Ecto neural progenitor cell (in vitro differentiated cells): ENCODE measurements at regions not wholly inside any gene's neighbourhood (a gene's known extent, or its start where the extent isn't known, plus 50 kb on each side); places are given as distances from the start of the nearest gene placed in this dataset.
"Not testable (repeated sequence)": the region's sequence is repeated elsewhere in the genome, so short reads cannot be mapped to it uniquely, and the experiment has no call there.

Experiments
- DNase-seq: peaks from one replicate; pipeline ENCODE4 v3.0.0-alpha.2; 2018; ENCODE audit warnings: low spot score

DNA sequence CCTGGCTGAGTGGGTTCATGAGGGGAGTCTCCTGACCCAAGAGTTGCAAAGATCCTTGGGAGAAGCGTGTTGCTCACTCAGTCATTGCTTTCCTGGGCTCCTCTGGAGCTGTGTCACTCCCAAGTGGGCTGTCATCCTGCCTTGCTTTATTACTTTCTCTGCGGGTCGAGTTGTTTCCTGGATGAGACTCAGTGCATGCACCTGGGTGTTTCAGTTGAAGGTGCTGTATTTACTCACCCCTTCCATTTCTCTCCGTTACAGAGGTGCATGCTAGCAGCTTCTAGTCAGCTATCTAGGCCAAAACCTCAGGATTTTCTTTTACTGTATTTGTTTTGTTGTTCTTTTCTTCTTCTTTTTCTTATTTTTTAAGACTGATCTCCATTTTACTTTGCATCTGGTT lies 785.5 kb upstream of the EDIL3 start:
- no peak for DNase-seq

DNA sequence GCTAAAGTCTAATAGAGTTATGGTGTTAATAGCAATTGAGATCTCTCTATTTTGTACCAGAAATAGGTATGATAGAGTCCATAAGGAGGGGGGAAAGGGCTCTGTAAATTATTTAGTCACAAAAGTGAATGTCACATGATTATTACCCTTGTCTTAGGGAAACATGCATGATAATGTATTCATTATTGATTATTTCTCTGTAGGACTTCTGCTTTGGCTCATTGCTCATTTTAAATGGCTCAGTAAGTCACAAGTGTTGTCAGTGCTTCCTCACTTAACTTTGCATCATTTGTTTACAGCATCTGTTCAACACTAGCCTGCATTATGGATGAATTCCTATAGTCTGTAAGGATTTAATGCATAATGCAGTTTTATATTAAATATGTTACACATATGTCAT lies 788.8 kb upstream of the EDIL3 start:
- DNase-seq: no peak

DNA sequence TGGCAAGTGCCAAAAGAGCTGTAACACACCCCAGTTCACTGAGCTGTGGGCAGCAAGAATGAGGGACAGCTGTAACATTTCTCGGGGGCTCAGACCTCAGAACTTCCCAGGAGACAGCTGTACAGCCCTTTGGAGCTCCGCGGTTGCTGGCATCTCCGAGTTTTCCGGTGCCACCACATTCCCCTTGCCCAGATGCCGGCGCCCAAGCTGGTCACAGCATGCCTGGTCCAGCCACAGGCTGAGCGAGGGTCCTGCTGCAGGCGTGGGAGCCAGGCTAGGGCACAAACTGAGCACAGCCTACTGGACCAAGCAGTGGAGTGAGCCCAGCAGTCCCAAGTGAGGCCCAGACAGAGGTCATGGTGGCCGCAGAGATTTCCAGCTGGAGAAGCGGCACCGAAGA lies 797.7 kb upstream of the EDIL3 start:
- DNase-seq: no peak

DNA sequence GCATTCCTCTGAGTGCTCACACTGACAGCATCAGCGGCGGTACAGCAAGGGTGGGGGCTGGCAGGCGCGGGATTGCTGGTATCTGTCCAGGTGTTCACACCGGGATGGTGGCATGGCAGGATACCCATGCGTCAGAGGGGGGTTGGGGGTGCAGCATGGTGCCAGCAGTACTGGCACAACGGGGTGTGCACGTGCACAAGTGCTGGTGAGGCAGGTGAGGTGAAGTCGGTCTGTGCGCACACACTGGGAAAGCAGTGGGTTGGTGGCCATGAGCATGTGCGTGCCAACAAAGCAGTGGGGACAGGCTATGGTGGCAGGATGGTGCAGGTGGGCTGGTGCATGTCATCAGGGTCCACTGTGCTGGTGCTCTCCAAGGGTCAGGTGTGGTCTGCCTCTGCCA lies 819.6 kb upstream of the EDIL3 start:
- DNase-seq: no peak

DNA sequence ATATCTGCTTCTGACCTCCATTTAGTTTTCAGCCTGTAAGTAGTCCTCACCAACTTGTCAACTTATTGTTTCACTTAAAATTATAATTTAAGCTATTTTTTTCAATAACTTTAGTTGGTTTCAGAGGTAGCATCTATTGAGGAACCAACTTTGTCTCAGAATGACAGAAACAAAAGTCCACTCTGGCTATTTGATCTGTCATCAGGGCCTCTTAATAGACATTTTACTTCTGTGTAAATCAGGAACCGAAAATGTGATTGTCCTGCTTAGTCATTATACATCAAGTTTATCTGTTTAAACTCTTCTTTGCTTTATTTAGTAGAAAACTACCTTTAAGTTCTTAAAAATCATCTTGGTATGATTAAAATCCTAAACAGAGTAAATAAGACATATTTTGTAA lies 820.8 kb upstream of the EDIL3 start:
- DNase-seq: no peak

DNA sequence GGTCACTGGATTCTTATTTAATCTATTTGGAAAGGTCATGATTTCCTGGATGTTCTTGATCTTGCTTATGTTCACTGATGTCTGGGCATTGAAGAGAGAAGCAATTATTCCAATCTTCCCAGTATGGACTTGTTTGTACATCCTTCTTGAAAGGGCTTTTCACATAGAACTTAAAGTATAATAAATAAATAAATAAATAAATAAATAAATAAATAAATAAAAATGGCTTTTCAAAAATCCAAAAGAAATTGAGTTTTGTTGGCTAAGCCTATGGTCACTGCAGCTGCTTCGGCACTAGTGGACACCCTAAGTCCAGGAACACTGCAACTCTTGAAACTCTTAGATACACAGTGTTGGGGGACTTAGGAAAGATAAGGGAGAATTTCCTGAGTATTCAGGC lies 840.7 kb upstream of the EDIL3 start:
- no peak for DNase-seq

DNA sequence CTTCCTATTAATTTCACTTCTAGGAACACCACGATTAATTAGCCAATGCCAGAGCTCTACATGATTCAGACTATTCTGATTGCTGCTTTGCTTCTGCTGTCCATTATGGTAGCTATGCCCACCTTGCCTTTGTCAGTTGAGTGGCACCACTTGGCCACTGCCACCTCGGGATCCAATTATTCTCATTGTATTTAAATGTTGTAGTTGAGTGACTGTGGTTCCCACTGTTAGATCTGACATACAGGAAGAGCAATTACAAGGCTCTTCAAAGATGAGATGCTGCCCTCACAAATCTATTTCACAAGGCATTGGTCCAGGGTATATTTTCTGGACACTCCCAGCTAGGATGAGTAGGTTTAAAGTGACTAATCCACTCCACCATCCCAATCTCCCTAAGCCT lies 864.5 kb upstream of the EDIL3 start:
- no peak for DNase-seq

DNA sequence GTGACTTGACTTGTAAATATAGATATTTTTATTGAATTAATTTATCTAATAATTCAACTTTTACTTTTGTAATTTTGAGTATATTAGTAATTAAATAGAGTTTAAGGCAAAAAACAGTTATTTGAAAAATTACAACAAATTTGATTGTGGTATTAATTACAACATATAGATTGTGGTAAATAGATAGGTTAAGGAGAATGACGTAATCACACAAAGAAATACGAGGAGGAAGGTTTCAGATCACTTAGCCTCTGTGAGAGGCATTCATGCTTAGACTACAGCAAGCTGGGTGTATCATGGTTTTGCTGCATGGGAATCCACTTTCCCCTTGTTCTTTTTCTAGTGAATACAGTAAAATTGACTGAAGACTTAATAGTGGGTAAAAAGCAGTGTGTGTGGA lies 878.4 kb upstream of the EDIL3 start:
- no peak for DNase-seq

DNA sequence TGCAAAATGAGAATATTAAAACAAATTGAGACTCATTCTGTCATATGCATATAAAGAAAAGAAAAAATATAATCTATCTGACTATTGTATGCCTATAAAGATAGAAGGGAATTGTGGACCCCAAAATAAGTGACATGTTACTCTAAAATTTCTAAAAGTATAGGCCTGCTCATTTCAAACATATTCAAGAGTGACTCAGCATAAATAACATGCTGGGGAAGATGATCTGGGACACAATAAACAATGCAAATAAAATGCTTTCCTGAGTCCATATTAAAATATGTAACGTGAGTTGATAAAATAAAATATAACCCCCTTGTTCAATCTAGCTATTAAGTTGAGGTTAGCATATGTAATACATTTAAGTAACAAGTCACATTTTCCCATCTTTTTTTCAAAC lies 882.0 kb upstream of the EDIL3 start:
- no peak for DNase-seq

DNA sequence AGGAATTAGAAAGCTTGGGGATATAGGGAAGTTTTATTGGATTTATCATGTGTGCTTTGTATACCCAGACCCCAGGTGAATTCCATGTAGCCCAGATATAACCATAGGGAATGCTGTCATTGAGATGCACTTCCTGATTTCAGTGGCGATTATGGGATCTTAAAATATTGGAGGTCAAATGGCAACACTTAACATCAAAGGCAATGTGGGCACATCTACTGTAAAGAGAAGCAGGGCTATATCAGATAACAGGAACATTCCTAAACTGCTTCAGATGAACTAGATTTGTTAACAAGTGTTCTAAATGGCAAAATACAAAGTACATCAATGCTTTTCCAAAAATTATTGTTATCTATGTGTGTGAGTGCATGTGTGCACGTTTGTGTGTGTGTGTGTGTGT lies 883.5 kb upstream of the EDIL3 start:
- no peak for DNase-seq

DNA sequence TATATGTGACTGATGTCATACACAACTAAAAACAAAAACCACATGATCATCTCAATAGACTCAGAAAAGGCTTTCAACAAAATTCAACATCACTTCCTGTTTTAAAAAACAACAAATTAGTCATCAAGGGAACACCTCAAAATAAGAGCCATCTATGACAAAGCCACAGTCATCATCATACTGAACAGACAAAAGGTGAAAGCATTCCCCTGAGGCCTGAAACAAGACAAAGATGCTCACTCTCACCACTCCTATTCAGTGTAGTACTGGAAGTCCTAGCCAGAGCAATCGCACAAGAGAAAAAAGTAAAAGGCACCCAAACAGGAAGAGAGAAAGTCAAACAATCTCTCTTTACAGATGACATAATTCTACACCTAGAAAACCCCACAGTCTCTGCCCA lies 893.5 kb upstream of the EDIL3 start:
- DNase-seq: no peak

DNA sequence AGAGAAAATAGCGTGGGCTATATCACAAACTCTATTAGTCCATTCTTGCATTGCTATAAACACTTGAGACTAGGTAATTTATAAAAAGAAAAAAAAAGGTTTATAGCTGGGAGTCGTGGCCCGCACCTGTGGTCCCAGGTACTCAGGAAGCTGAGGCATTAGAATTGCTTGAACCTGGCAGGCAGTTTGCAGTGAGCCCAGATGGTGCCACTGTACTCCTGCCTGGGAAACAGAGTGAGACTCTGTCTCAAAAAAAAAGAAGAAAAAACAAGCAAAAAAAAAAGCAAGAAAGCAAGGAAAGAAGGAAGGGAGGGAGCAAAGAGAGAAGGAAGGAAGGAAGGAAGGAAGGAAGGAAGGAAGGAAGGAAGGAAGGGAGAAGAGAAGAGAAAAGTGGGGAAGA lies 904.2 kb upstream of the EDIL3 start:
- no peak for DNase-seq

DNA sequence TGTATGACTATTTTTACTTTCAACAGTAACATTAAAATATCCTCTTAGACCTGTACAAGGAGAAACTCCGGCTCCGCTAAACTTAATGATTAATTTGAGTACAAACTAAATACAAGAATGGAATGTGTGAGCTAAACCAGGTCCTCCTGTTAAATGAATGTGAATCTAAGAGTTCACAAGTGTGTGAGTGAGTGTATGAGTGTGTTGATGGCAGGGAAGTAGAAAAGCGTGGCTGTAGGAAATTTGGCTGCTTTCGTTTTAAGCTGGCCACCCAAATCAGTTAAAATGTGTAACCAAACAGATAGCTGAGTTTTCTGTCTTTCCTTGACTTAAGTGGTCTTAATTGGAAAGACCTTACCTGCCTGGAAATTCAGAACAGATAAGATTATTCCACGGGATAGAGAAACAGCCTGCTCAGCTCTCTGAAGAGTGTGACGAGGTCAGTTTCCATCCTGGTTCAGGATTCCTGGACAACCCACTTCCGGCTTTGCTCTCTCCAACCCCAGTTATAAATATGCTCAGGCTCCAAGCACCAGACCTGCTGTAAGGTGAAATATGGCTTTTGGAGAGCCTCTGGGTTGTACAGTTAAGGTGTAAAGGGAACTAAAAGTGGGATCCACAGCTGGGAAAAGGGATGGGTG lies 908.6 kb upstream of the EDIL3 start:
- DNase-seq: no peak

DNA sequence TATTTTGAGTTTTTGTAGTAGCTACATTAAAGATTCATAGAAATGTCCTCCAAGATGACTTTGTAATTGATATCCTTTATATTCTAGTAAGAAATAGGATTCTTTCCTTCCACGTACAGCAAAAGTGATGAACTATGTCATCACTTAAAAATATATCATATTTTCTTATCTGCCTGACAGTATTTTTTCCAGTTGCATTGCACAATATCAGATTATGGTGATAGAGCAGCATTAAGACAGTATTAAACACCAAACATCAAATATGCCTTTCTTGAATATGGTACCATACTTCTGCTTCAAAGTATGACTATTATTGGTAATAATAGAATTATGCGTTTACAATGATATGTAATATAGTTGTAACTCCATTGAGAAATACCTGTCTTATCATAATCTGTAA lies 919.8 kb upstream of the EDIL3 start:
- no peak for DNase-seq

DNA sequence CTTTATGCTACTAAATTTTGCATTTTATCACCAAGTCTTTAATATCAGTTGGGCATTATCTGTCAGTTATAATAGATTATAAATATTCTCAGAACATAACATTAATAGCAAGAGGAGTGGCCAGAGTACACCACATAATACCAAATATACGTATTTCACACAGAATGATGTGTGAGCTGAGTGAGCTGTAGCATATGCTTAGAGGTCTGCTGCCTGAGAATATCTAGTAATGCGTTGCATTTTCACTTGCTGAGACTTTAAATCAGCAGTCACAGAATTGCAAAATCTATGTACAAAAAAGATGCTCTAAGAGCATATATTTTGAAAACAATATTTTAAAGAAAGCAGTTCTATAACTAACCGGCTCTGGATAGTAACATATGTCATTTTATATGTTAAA lies 921.1 kb upstream of the EDIL3 start:
- no peak for DNase-seq

DNA sequence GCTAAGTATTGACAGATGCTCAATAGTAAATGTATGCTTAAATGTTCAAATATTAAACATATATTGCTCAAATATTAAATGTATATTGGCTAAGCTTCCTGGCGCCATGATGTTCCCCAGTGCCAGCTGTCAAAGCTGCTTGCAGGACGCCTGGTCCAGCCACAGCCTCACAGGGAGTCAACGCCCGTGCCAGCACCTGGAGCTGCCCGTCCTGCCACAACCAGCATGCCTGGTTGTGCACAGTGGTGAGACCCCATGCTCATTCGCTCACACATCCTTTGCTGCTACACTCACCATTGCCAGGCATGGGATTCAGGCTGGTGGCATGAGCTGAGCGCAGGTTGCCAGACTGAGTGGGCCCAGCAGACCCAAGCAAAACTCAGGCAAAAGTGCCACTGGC lies 926.9 kb upstream of the EDIL3 start:
- no peak for DNase-seq

DNA sequence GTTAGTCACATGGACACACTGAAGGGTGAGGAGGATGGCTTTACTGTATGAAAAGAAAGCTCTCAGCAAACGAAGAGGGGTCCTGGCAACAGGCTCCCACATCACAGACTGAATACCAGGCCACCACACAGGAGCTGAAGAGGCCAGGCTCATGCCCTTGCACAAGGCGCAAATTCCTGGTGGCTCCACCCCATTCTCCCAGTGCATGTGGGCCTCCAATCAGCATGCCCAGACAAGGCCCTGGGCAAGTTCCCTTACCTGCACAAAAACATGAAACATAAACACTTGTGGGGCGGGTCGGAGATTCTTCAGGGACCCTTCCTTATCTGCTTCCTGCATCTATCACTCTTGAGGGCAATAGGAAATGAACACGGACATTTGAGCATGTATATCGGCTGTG lies 935.8 kb upstream of the EDIL3 start:
- DNase-seq: no peak

DNA sequence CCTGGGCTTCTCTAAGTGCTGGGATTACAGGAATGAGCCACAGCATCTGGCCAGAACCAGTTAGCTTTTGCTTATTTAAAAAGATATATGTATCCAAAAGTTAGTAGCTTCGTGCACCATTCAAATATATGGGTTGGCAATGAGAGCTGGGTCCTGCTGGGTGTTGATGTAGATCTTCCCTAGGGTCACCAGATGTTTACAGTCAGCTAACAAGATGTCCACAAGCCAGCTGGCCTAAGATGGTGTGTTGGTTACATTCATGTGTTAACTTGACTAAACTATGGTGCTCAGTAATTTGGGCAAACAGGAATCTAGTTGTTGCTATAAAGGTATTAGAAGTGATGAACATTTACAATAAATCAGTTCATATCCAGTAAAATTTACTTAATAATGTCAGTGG lies 948.6 kb upstream of the EDIL3 start:
- DNase-seq: no peak

DNA sequence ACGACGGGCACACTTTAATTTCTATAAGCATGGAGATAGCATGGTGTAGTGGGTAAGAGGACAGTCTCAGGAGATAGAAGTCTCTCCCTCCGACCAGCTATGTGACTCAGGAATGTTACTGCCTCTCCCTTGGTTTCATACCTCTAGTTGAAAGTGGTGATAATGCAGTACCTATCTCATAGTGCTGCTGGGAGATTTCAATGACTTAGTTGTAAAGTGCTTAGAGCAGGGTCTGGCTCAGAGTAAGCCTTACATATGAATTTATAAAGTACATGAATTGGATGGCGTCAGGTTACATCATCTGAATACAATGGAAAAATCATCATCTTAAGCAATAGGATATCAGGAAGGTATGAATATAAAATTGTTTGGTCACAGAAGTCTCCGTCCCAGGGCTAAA lies 952.8 kb upstream of the EDIL3 start:
- no peak for DNase-seq

DNA sequence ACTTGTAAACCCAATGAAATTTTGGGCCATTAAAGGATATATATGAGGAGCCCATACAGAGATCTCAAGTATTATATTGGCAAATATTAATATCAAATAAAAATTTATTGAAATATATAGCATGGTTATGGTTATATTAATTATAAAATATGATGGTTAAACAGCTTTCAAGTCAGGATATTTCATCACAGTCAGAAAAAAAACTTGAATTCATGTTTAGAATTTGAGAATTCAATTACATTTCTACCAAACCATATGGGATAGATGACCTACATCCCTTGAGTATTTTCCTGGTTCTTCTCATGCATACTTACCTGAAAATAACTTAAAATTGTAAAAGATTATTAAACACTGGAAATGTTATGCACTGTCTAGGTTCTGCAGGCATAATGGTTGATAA lies 956.1 kb upstream of the EDIL3 start:
- DNase-seq: no peak

DNA sequence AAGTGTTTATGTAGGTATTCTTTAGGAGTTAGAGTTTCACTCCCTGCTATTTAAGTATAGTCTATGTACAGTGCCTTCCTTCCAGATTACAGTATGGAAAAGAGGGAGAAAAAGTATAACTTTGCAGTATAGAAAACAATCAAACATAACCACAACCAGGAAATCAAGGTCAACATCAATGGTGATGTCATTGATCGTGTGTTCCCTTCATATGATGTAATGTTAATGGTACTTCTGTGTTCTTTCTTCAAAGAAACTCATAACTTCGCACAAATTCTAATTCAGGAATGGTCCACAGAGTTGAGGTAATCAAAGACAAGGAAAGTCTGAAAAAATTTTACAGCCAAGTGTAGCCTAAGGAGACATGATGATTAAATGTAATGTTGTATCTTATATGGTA lies 961.1 kb upstream of the EDIL3 start:
- no peak for DNase-seq

DNA sequence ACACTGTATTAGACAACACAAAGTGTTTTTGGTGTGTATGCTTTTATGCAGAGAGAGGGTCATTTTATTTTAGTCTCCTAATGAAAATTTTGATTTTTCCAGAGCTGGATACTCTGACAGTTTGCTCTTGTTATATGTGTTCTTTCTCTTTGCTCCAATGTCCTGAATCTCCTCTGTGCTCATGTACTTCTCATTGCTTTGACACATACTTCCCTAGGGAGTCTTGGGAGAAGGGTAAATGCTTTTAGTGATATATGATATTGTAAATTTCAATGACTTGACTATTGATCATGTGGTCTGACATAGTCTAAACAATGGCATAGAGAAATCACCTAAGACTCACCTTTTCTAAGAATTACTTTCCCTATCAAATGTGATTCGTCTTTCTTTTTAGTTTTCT lies 972.6 kb upstream of the EDIL3 start:
- no peak for DNase-seq

DNA sequence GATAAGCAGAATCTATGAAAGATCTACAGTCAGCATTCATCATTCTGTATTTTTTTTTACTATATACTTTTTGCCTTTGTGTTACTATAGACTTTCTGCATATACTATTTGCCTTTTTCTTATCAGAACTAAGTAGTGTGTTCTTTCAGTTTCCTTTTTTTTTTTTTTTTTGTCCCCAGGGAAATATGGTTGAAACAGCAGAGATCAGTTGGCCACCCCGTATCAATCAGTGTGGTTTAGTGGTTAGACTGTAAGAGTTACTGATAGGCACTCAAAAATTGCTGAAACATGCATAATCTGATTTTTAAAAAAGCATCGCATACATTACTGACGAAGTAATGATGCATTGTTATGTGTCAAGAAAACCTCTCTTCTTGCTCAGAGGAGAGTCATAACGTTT lies 990.8 kb upstream of the EDIL3 start:
- no peak for DNase-seq

DNA sequence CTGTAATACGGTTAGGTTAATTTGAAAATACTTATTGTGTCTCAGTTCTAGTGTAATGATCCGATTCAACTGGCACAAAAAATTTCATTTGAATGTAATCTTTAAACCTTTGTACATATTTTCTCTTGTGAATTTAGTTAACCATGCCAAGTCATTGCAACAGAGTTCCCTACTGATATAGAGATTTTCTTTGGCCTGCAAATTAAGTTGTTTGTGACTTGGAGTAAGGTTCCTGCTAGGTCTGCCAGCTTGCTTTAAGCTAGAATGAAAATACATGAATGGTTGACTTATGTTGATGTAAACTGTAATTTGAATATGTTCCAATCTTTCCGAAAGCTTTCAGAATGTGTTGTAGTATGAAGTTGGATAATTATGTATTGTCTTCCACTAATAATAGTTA lies 1004.1 kb upstream of the EDIL3 start:
- no peak for DNase-seq

DNA sequence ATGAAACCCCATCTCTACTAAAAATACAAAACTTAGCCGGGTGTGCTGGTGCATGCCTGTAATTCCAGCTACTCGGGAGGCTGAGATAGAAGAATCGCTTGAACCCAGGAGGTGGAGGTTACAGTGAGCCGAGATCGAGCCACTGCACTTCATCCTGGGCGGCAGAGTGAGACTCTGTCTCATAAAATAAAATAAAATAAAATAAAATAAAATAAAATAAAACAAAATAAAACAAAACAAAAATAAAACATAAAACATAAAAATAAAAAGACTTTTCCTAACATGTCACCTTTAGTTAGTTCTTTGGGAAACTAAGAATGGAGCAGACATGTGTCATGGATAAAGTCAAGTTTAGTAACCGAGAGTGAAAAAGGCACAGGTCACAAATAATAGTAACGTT lies 1007.6 kb upstream of the EDIL3 start:
- not testable (repeated sequence) for DNase-seq
